ENCODE measurements at regions not wholly inside any gene's neighbourhood (a gene's known extent, or its start where the extent isn't known, plus 50 kb on each side); places are given as distances from the start of the nearest gene placed in this dataset.
"Not testable (repeated sequence)": the region's sequence is repeated elsewhere in the genome, so short reads cannot be mapped to it uniquely, and the experiment has no call there.

GRCh38 chr18:56487801-56488200 is 150.6 kb downstream of the TXNL1 start:
- Mint-ChIP-seq H3K4me3 (no peak overlapping the region), H3K27me3 (no peaks in the 10 kb centered on the region), H3K4me1 (no peaks in the 10 kb centered on the region), H3K36me3 (ENCODE audit: low read depth) (no peaks in the 10 kb centered on the region), H3K27ac (no peak overlapping the region), H3K9me3 (no peaks in the 10 kb centered on the region)
- no peak for DNase-seq
- ChIA-PET CTCF (no interaction called here), POLR2A (no interaction called here)
- TF ChIP-seq, protein P1, sequence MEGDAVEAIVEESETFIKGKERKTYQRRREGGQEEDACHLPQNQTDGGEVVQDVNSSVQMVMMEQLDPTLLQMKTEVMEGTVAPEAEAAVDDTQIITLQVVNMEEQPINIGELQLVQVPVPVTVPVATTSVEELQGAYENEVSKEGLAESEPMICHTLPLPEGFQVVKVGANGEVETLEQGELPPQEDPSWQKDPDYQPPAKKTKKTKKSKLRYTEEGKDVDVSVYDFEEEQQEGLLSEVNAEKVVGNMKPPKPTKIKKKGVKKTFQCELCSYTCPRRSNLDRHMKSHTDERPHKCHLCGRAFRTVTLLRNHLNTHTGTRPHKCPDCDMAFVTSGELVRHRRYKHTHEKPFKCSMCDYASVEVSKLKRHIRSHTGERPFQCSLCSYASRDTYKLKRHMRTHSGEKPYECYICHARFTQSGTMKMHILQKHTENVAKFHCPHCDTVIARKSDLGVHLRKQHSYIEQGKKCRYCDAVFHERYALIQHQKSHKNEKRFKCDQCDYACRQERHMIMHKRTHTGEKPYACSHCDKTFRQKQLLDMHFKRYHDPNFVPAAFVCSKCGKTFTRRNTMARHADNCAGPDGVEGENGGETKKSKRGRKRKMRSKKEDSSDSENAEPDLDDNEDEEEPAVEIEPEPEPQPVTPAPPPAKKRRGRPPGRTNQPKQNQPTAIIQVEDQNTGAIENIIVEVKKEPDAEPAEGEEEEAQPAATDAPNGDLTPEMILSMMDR (IDR thresholded peaks at IDR 0.05), result no peak
- ATAC-seq (ENCODE audit: low read depth), result no peak
- intact Hi-C loops (cut with micrococcal nuclease), result no loop called here

DNA sequence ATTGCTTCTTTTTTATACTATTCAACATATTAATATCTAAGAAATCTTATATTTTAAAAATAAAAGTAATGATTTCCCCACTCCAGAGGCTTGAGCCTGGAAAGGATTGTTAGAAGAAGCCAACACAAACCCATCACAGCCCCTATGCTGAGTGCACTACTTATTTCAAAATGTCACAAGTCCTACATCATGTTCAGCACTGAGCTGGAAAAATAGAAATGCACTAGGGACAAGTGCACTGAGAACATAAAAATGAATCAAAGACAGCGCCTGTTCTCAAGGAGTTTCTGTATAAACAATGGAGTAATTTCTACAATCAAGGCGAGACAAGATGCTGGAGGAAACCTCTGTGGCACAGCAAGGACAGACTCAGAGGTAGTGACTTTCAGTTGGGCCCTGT is 155.0 kb downstream of the TXNL1 start:
- no peaks in the 10 kb centered on the region for H3K27me3 Mint-ChIP-seq
- TF ChIP-seq, protein P1 (IDR thresholded peaks at IDR 0.05), result no peak
- ChIA-PET CTCF (no interaction called here), POLR2A (no interaction called here)
- H3K27ac Mint-ChIP-seq, result no peak overlapping the region
- ATAC-seq (ENCODE audit: low read depth), result no peak
- H3K9me3 Mint-ChIP-seq, result no peaks in the 10 kb centered on the region
- H3K4me3 Mint-ChIP-seq, result no peak overlapping the region
- intact Hi-C loops (cut with micrococcal nuclease), result no loop called here
- no peaks in the 10 kb centered on the region for H3K4me1 Mint-ChIP-seq
- H3K36me3 Mint-ChIP-seq (ENCODE audit: low read depth), result no peaks in the 10 kb centered on the region
- DNase-seq, result no peak

DNA sequence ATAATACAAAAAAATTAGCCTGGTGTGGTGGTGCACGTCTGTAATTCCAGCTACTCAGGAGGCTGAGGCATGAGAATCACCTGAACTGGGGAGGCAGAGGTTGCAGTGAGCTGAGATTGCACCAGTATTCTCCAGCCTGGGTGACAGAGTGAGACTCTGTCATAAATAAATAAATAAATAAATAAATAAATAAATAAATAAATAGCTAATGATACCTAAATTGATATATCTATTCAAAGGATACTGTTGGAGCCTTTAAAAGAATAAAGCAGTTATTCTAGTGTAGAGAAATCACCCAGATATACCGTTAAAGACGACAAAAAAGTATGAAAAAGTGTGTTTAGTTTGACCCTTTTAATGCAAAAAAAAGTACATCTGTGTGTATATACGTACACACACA is 155.6 kb downstream of the TXNL1 start:
- H3K4me1 Mint-ChIP-seq; H3K27ac Mint-ChIP-seq; H3K27me3 Mint-ChIP-seq; H3K9me3 Mint-ChIP-seq; intact Hi-C loops (cut with micrococcal nuclease); CTCF ChIA-PET; DNase-seq; POLR2A ChIA-PET; ATAC-seq (ENCODE audit: low read depth); H3K36me3 Mint-ChIP-seq (ENCODE audit: low read depth); H3K4me3 Mint-ChIP-seq: not testable (repeated sequence)

DNA sequence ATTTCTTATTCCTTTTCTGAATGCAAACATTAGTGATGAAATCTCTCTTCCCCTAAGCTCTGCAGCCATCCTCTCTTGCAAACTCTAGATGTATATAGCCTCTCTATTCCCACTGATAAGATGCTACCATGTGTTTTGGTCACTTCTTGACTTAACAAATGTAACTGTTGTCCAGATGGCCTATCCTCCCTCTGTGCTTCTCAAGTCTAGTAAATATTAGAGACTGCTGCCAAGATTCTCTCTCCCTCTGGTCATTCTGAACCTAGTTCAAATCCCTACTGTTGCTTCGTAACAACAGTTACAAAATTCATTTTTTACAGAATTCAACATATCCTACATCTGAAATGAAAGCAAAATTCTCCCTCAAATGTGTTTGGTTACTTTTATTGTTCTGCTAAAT is 156.6 kb downstream of the TXNL1 start:
- TF ChIP-seq, protein P1 (IDR thresholded peaks at IDR 0.05), result no peak
- no peaks in the 10 kb centered on the region for H3K9me3 Mint-ChIP-seq
- no peak overlapping the region for H3K4me3 Mint-ChIP-seq
- intact Hi-C loops (cut with micrococcal nuclease), result no loop called here
- ATAC-seq (ENCODE audit: low read depth), result no peak
- CTCF ChIA-PET, result no interaction called here
- POLR2A ChIA-PET, result no interaction called here
- no peak for DNase-seq
- H3K36me3 Mint-ChIP-seq (ENCODE audit: low read depth), result no peaks in the 10 kb centered on the region
- H3K27ac Mint-ChIP-seq, result no peak overlapping the region
- no peaks in the 10 kb centered on the region for H3K27me3 Mint-ChIP-seq
- no peaks in the 10 kb centered on the region for H3K4me1 Mint-ChIP-seq

- TF ChIP-seq, protein P1 (IDR thresholded peaks at IDR 0.05), result no peak
- no peak for DNase-seq
- POLR2A ChIA-PET, result no interaction called here
- Mint-ChIP-seq H3K27ac (no peak overlapping the region), H3K36me3 (ENCODE audit: low read depth) (no peaks in the 10 kb centered on the region), H3K4me3 (no peak overlapping the region), H3K4me1 (no peaks in the 10 kb centered on the region), H3K27me3 (no peaks in the 10 kb centered on the region), H3K9me3 (no peaks in the 10 kb centered on the region)
- CTCF ChIA-PET, result no interaction called here
- no peak for ATAC-seq (ENCODE audit: low read depth)
- intact Hi-C loops (cut with micrococcal nuclease), result no loop called here
Observed at GRCh38 chr18:56479841-56480240, 158.6 kb downstream of the TXNL1 start.

DNA sequence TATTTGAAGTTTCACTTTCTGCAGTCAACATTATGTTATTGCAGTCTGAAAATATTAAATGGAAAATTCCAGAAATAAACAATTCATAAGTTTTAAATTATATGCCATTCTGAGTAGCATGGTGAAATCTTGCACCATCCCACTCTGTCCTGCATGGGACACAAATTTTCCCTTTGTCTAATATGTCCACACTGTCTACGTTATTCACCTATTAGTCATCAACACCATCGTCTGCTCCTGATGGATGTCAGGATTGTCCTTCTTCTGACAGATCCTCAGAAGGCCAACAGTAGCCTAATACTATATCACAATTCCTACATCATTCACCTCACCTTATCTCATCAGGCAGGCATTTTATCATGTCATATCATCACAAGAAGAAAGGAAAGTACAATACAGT is 163.1 kb downstream of the TXNL1 start:
- Mint-ChIP-seq H3K4me3 (no peak overlapping the region), H3K36me3 (ENCODE audit: low read depth) (no peaks in the 10 kb centered on the region)

More for the DNA sequence above, 163.1 kb downstream of the TXNL1 start:
- intact Hi-C loops (cut with micrococcal nuclease), result no loop called here
- no peak for ATAC-seq (ENCODE audit: low read depth)
- no peaks in the 10 kb centered on the region for H3K4me1 Mint-ChIP-seq
- ChIA-PET CTCF (no interaction called here), POLR2A (no interaction called here)
- no peaks in the 10 kb centered on the region for H3K27me3 Mint-ChIP-seq
- H3K9me3 Mint-ChIP-seq, result no peaks in the 10 kb centered on the region
- DNase-seq, result no peak
- TF ChIP-seq, protein P1 (IDR thresholded peaks at IDR 0.05), result no peak
- H3K27ac Mint-ChIP-seq, result no peak overlapping the region

Data from activated B cell treated with CpG ODN at 0.5 μM for 24 hours (primary cell).